HG02973 (cell line): ENCODE measurements at regions not wholly inside any gene's neighbourhood (a gene's known extent, or its start where the extent isn't known, plus 50 kb on each side); places are given as distances from the start of the nearest gene placed in this dataset.

Experiments
- ATAC-seq: cut with Tn5 transposase; IDR thresholded peaks from one replicate; pipeline ENCODE4 v1.9.1; 2021; ENCODE audit warnings: moderate library complexity; ENCODE audit not compliant: unreplicated experiment

GRCh38 chr18:34077599-34077998, 147.1 kb downstream of the NOL4 start:
- ATAC-seq = no peak

- ATAC-seq = no peak
Measured at GRCh38 chr18:34075963-34076860, 148.5 kb downstream of the NOL4 start.

- ATAC-seq = no peak
Measured at GRCh38 chr18:34061226-34061625, 163.5 kb downstream of the NOL4 start.

- ATAC-seq = no peak
Measured at GRCh38 chr18:34055227-34055626, 169.5 kb downstream of the NOL4 start.

GRCh38 chr18:34050661-34051060, 174.1 kb downstream of the NOL4 start:
- no peak for ATAC-seq

GRCh38 chr18:34049511-34049910, 175.2 kb downstream of the NOL4 start:
- no peak for ATAC-seq

GRCh38 chr18:34048423-34048822, 176.3 kb downstream of the NOL4 start:
- ATAC-seq = no peak

- no peak for ATAC-seq
Measured at GRCh38 chr18:34042423-34043146, 182.1 kb downstream of the NOL4 start.

GRCh38 chr18:34039611-34040010, 185.1 kb downstream of the NOL4 start:
- ATAC-seq = no peak

- ATAC-seq = no peak
Measured at GRCh38 chr18:34039201-34039600, 185.5 kb downstream of the NOL4 start.

GRCh38 chr18:34038086-34038485, 186.6 kb downstream of the NOL4 start:
- no peak for ATAC-seq

- no peak for ATAC-seq
Measured at GRCh38 chr18:34033968-34034367, 190.7 kb downstream of the NOL4 start.

- ATAC-seq = no peak
Measured at GRCh38 chr18:34031810-34032209, 192.9 kb downstream of the NOL4 start.

- no peak for ATAC-seq
Measured at GRCh38 chr18:34028324-34028723, 196.4 kb downstream of the NOL4 start.

- ATAC-seq = no peak
Measured at GRCh38 chr18:34025191-34025801, 199.4 kb downstream of the NOL4 start.

GRCh38 chr18:34023471-34023870, 201.2 kb downstream of the NOL4 start:
- ATAC-seq = no peak

- ATAC-seq = no peak
Measured at GRCh38 chr18:34018336-34018735, 206.4 kb downstream of the NOL4 start.

GRCh38 chr18:34003687-34004086, 221.0 kb downstream of the NOL4 start:
- ATAC-seq = no peak

GRCh38 chr18:34002130-34002529, 222.6 kb downstream of the NOL4 start:
- ATAC-seq = no peak

- no peak for ATAC-seq
Measured at GRCh38 chr18:34001376-34001775, 223.3 kb downstream of the NOL4 start.

- no peak for ATAC-seq
Measured at GRCh38 chr18:33987206-33987605, 237.5 kb downstream of the NOL4 start.

GRCh38 chr18:33983126-33983525, 241.6 kb downstream of the NOL4 start:
- ATAC-seq = no peak
